Testis (tissue), 2 donors: ENCODE measurements at regions not wholly inside any gene's neighbourhood (a gene's known extent, or its start where the extent isn't known, plus 50 kb on each side); places are given as distances from the start of the nearest gene placed in this dataset.

Source experiments
- POLR2A ChIP-seq: fragments of 450-650 bp; IDR thresholded peaks from one replicate; pipeline ENCODE4 v1.6.1; 2017; ENCODE audit warnings: antibody characterized with exemption, mild to moderate bottlenecking, moderate library complexity
- TF ChIP-seq, protein P1 (sequence below), 3 experiments: fragments of 450-650 bp in 2 of 3; fragments of 200-600 bp in 1 of 3; sonication (generic) in 1 of 3; IDR thresholded peaks; one replicate each; pipeline ENCODE4 v1.5.1; 2016 to 2019; ENCODE audit warnings: antibody characterized with exemption in 3 of 3, mild to moderate bottlenecking in 2 of 3, moderate library complexity in 1 of 3

DNA sequence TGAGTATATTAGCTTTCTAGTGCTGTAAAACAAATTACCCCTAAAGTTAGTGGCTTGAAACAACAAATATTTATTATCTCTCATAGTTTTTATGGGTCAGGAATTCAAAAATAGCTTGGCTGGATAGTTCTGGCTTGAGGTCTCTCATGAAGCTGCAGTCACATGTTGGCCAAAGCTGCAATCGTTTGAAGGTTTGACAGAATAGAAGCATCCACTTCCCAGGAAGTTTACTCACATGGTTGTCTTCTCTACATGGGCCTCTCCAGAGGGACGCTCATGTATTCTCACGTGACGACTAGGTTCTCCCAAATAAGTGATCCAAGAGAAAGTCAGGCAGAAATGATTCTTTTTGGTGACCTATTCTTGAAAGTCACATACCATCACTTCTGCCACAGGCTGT lies 99.1 kb downstream of the NIBAN1 start:
- TF ChIP-seq POLR2A: no peak
- TF ChIP-seq, protein P1, sequence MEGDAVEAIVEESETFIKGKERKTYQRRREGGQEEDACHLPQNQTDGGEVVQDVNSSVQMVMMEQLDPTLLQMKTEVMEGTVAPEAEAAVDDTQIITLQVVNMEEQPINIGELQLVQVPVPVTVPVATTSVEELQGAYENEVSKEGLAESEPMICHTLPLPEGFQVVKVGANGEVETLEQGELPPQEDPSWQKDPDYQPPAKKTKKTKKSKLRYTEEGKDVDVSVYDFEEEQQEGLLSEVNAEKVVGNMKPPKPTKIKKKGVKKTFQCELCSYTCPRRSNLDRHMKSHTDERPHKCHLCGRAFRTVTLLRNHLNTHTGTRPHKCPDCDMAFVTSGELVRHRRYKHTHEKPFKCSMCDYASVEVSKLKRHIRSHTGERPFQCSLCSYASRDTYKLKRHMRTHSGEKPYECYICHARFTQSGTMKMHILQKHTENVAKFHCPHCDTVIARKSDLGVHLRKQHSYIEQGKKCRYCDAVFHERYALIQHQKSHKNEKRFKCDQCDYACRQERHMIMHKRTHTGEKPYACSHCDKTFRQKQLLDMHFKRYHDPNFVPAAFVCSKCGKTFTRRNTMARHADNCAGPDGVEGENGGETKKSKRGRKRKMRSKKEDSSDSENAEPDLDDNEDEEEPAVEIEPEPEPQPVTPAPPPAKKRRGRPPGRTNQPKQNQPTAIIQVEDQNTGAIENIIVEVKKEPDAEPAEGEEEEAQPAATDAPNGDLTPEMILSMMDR (IDR thresholded peaks at IDR 0.05): no peak
